ENCODE measurements at regions not wholly inside any gene's neighbourhood (a gene's known extent, or its start where the extent isn't known, plus 50 kb on each side); places are given as distances from the start of the nearest gene placed in this dataset.

- no peak for DNase-seq
- WGBS, 2 experiments (ENCODE audit: insufficient coverage in 1 of 2, insufficient read length in 1 of 2), result 57% methylated on average over 1 of the region's 1 CpG; no CpG with 5 or more reads in 1 of the 2 experiments
- no peaks in the 10 kb centered on the region for H3K4me1 Mint-ChIP-seq
- TF ChIP-seq CTCF (conservative IDR thresholded peaks at IDR 0.05), result no peak
- no peaks in the 10 kb centered on the region for H3K36me3 Mint-ChIP-seq (ENCODE audit: low read depth)
- H3K27ac Mint-ChIP-seq, result no peak overlapping the region
- no peaks in the 10 kb centered on the region for H3K27me3 ChIP-seq (ENCODE audit: control insufficient read depth, insufficient read depth, low read length, poor library complexity, severe bottlenecking)
- H3K9me3 ChIP-seq (ENCODE audit: control insufficient read depth, low read length), result no peaks in the 10 kb centered on the region
- H3K4me3 Mint-ChIP-seq, result no peak overlapping the region
- no peak overlapping the region for H3K4me3 ChIP-seq (ENCODE audit: low read length)
- H3K36me3 ChIP-seq (ENCODE audit: control insufficient read depth, insufficient read depth, low read length), result no peaks in the 10 kb centered on the region
- H3K9me3 Mint-ChIP-seq, result no peaks in the 10 kb centered on the region
- H3K9ac ChIP-seq (ENCODE audit: extremely low read depth, low read length, poor library complexity, severe bottlenecking), result no peak overlapping the region
- H3K27ac ChIP-seq (ENCODE audit: low read depth, low read length), result no peak overlapping the region
- H3K27me3 Mint-ChIP-seq (ENCODE audit: insufficient read depth), result no peaks in the 10 kb centered on the region
- no peaks in the 10 kb centered on the region for H3K4me1 ChIP-seq (ENCODE audit: control insufficient read depth, insufficient read depth, low read length)
Measured at GRCh38 chrY:8121825-8122224, 1210.3 kb upstream of the AMELY start.

- Mint-ChIP-seq H3K4me3 (no peak overlapping the region), H3K36me3 (ENCODE audit: low read depth) (no peaks in the 10 kb centered on the region), H3K9me3 (no peaks in the 10 kb centered on the region), H3K27ac (no peak overlapping the region), H3K4me1 (no peaks in the 10 kb centered on the region), H3K27me3 (ENCODE audit: insufficient read depth) (no peaks in the 10 kb centered on the region)
- Histone ChIP-seq H3K4me1 (ENCODE audit: control insufficient read depth, insufficient read depth, low read length) (no peaks in the 10 kb centered on the region), H3K9ac (ENCODE audit: extremely low read depth, low read length, poor library complexity, severe bottlenecking) (no peak overlapping the region), H3K36me3 (ENCODE audit: control insufficient read depth, insufficient read depth, low read length) (no peaks in the 10 kb centered on the region), H3K4me3 (ENCODE audit: low read length) (no peak overlapping the region), H3K9me3 (ENCODE audit: control insufficient read depth, low read length) (no peaks in the 10 kb centered on the region), H3K27me3 (ENCODE audit: control insufficient read depth, insufficient read depth, low read length, poor library complexity, severe bottlenecking) (no peaks in the 10 kb centered on the region), H3K27ac (ENCODE audit: low read depth, low read length) (no peak overlapping the region)
- DNase-seq, result no peak
- WGBS, 2 experiments (ENCODE audit: insufficient coverage in 1 of 2, insufficient read length in 1 of 2), result 77% methylated on average over 1 of the region's 1 CpG; no CpG with 5 or more reads in 1 of the 2 experiments
- TF ChIP-seq CTCF (conservative IDR thresholded peaks at IDR 0.05), result no peak
Measured at GRCh38 chrY:8094429-8094828, 1182.9 kb upstream of the AMELY start.

GRCh38 chrY:8092926-8093325 lies 1181.4 kb upstream of the AMELY start:
- H3K4me3 Mint-ChIP-seq, result no peak overlapping the region

More at GRCh38 chrY:8092926-8093325, 1181.4 kb upstream of the AMELY start:
- Histone ChIP-seq H3K4me1 (ENCODE audit: control insufficient read depth, insufficient read depth, low read length) (no peaks in the 10 kb centered on the region), H3K27me3 (ENCODE audit: control insufficient read depth, insufficient read depth, low read length, poor library complexity, severe bottlenecking) (no peaks in the 10 kb centered on the region), H3K9ac (ENCODE audit: extremely low read depth, low read length, poor library complexity, severe bottlenecking) (no peak overlapping the region), H3K27ac (ENCODE audit: low read depth, low read length) (no peak overlapping the region), H3K36me3 (ENCODE audit: control insufficient read depth, insufficient read depth, low read length) (no peaks in the 10 kb centered on the region), H3K4me3 (ENCODE audit: low read length) (no peak overlapping the region), H3K9me3 (ENCODE audit: control insufficient read depth, low read length) (no peaks in the 10 kb centered on the region)
- no peaks in the 10 kb centered on the region for H3K27me3 Mint-ChIP-seq (ENCODE audit: insufficient read depth)
- WGBS, 2 experiments (ENCODE audit: insufficient coverage in 1 of 2, insufficient read length in 1 of 2), result 100% methylated on average over 1 of the region's 1 CpG; no CpG with 5 or more reads in 1 of the 2 experiments
- no peak for DNase-seq
- H3K4me1 Mint-ChIP-seq, result no peaks in the 10 kb centered on the region
- TF ChIP-seq CTCF (conservative IDR thresholded peaks at IDR 0.05), result no peak
- H3K9me3 Mint-ChIP-seq, result no peaks in the 10 kb centered on the region
- no peak overlapping the region for H3K27ac Mint-ChIP-seq
- H3K36me3 Mint-ChIP-seq (ENCODE audit: low read depth), result no peaks in the 10 kb centered on the region
